Myocyte (in vitro differentiated cells): ENCODE measurements at regions not wholly inside any gene's neighbourhood (a gene's known extent, or its start where the extent isn't known, plus 50 kb on each side); places are given as distances from the start of the nearest gene placed in this dataset.
"Not testable (repeated sequence)": the region's sequence is repeated elsewhere in the genome, so short reads cannot be mapped to it uniquely, and the experiment has no call there.

Source experiments
- DNase-seq: peaks from one replicate; pipeline ENCODE4 v3.0.0-alpha.2; 2012; ENCODE audit warnings: low read depth

DNA sequence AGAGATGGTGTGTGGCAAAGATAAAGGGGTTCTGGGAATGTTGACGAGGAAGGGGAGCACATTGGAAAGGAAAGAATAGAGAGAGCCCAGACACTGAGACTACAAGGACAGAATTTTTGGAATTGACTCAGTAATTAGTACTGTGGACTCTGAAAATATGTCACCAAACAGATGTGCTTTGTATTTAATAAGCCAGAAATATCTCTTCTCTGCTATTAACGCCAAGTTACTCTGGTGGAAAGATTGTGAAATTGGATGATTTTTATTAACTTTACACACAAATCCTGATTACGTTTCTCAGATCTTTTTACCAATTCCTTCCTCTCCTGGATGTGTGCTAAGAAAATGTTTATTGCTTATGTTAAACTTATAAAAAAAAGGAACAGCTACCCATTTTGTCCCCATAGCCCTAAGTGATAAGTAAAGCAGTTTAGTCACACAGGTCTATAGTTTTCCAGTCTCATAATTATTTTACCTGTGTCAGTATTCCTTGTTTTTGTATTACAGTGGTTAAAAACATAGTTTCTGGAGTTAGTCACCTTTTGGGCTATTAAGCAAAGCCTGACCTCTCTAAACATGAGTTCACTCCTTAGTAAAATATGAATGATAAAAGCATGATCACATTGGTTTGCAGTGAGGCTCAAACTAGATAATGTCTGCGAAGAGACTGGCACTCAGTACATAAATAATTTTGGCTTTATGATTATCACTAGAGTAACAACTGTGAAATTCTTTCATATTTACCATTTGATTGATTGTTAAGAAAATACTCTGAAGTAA, 1068.3 kb downstream of the STIM2 start:
- no peak for DNase-seq

GRCh38 chr4:27930291-27930690, 1069.7 kb downstream of the STIM2 start:
- no peak for DNase-seq

GRCh38 chr4:27930976-27931375, 1070.3 kb downstream of the STIM2 start:
- DNase-seq: no peak

- no peak for DNase-seq
Observed at GRCh38 chr4:27931584-27931983, 1070.9 kb downstream of the STIM2 start.

GRCh38 chr4:27934871-27935270, 1074.2 kb downstream of the STIM2 start:
- DNase-seq: no peak

DNA sequence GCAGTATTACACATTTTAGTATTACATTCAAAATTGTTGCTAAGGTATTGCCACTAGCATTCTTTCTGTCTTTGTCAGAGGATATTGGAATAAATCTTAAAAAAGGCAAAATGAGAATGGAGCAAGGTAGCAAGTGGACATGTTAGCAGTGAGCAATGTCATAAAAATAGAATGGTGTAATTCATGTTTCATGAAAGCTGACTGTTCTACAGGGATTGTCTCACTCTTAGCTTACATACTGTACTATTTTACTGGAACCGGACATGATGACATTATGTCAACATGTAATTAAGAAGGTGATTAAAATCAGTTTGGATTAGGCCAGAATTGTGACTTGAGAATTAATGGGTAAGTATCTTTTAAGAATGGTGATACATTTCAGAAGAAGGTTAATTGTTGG, 1086.2 kb downstream of the STIM2 start:
- DNase-seq: no peak

GRCh38 chr4:27947302-27947701, 1086.7 kb downstream of the STIM2 start:
- no peak for DNase-seq

DNA sequence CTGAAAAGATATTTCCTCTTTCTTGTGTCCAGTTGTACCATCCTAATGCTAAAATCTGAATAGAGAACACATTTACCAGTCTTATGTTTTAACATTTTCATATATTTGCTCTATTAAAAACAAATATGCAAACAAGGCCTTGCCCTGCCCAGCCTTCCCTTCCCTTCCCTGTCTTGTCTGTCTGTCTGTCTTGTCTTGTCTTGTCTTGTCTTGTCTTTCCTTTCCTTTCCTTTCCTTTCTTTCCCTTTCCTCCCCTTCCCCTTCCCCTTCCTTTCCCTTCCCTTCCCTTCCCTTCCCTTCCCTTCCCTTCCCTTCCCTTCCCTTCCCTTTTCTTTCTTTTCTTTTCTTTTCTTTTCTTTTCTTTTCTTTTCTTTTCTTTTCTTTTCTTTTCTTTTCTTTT, 1103.5 kb downstream of the STIM2 start:
- DNase-seq: no peak

DNA sequence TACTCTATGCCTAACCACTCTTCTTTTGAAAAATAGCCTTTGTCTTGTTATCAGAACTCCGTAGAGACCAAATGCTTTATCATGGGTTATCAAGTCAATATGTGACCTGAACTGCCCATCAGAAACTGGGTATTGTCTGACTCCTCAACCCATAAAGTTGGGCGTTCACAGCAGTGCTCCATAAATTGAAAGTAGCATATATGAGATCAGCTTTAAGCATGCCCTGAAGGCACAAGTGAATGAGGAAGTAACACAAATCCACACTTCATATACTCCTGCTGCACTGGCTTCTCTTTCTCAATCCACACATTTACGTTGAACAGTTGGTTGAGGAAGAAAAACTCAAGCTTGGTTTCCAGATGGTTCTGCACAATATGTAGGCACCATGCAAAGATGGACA, 1106.0 kb downstream of the STIM2 start:
- DNase-seq: no peak

DNA sequence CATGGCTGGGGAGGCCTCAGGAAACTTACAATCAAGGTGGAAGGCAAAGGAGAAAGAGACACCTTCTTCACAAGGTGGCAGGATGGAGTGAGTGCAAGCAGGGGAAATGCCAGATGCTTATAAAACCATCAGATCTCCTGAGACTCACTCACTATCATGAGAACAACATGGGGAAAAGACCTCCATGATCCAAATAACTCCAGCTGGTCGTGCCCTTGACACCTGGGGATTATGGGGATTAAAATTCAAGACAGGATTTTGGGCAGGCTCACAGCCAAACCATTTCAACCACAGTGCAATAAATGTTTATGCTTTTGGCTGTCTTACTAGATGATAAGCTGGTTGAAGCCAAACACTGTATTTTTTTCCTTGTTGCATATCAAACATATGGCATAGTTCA, 1112.4 kb downstream of the STIM2 start:
- peak; percentile 3 for DNase-seq

GRCh38 chr4:27973700-27974099, 1113.1 kb downstream of the STIM2 start:
- no peak for DNase-seq

GRCh38 chr4:27974339-27974738, 1113.7 kb downstream of the STIM2 start:
- no peak for DNase-seq

DNA sequence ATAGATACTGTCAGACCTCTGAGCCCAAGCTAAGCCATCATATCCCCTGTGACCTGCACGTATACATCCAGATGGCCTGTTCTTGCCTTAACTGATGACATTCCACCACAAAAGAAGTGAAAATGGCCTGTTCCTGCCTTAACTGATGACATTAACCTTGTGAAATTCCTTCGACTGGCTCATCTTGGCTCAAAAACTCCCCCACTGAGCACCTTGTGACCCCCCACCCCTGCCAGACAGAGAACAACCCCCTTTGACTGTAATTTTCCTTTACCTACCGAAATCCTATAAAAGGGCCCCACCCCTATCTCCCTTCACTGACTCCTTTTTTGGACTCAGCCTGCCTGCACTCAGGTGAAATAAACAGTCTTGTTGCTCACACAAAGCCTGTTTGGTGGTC, 1114.2 kb downstream of the STIM2 start:
- not testable (repeated sequence) for DNase-seq

- DNase-seq: not testable (repeated sequence)
Observed at GRCh38 chr4:27978427-27979109, 1117.9 kb downstream of the STIM2 start.

DNA sequence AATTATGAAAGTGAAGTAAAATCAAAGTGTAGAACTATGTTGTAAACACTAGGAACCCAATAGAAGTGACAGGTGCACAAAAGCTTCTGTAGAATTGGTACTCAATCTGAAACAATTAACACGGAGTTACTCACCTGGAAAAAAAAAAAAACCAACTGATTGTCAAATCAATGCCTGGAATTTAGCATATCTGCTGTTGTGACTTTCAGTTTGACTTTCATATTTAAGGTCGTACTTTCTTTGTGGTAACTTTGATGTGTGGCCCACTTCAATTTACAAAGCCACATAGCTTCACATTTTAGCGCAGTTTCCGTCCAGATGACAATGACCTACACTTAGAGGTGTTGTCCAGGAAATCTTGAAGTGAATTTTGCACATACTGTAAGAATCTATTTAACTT, 1124.9 kb downstream of the STIM2 start:
- no peak for DNase-seq

DNA sequence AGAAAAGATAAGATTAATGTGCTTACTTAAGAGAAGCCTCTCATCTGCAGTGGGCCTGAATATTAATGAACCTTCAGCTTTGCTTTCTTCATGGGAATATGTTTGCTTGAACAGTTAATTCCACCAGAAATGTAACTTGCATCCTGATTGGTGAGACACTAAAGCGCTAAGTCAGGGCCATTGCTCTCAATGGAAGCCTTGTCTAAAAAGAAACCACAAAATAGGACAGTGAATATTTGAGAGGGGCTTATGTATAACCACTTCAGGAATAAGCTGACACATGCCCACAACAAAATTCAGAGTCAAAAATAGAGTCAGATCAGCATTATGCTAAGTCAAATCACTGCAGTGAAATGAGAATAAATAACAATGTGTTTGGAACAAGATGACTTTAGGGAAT, 1125.8 kb downstream of the STIM2 start:
- peak; percentile 1 for DNase-seq

GRCh38 chr4:28001698-28002097, 1141.1 kb downstream of the STIM2 start:
- no peak for DNase-seq

- no peak for DNase-seq
Observed at GRCh38 chr4:28004520-28004919, 1143.9 kb downstream of the STIM2 start.

DNA sequence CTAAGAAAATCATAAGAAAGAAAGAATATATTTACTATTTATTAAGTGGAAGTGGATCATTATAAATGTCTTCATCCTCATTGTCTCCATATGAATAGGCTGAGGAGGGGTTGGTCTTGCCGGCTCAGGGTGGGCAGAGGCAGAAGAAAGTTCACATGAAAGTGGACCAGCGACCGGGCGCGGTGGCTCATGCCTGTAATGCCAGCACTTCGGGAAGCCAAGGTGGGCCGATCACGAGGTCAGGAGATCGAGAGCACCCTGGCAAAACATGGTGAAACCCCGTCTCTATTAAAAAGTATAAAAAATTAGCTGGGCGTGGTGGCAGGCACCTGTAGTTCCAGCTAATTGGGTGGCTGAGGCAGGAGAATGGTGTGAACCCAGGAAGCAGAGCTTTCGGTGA, 1145.4 kb downstream of the STIM2 start:
- no peak for DNase-seq

DNA sequence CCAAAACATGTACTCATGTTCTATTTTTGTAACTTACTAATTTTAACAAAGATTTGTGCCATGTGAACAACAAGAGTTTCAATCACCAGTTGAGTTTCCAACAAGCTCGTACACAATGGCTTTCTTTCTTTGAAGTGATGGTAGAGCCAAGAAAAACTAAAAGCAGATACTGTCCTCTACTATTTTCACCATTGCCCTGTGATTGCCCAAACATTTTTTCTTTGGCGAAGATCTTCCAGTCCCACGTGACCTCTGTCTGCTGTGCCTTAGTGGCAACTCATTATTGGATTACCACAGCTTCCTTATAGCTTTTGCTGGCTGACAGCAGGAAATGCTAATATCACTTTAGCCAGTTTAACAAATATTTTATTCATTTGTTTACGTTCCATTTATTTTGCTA, 1147.1 kb downstream of the STIM2 start:
- DNase-seq: no peak

DNA sequence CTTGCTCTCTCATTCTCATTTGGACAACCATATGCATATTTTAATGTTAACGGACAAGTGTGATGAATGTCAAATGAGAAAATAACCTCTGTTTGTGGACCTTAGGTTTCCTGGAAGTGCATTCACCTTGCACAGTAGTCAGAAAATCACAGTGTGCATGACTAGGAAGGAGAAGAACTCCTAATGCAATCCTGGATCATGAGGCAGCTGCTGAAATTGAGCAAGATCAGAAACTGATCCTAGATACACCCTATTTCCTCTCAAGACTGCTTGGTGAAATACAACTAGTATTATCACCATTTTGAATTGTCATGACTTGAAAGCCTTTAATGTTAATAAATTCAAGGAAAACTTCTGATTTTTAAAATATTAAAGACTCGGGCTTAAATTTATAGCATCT, 1148.9 kb downstream of the STIM2 start:
- no peak for DNase-seq

DNA sequence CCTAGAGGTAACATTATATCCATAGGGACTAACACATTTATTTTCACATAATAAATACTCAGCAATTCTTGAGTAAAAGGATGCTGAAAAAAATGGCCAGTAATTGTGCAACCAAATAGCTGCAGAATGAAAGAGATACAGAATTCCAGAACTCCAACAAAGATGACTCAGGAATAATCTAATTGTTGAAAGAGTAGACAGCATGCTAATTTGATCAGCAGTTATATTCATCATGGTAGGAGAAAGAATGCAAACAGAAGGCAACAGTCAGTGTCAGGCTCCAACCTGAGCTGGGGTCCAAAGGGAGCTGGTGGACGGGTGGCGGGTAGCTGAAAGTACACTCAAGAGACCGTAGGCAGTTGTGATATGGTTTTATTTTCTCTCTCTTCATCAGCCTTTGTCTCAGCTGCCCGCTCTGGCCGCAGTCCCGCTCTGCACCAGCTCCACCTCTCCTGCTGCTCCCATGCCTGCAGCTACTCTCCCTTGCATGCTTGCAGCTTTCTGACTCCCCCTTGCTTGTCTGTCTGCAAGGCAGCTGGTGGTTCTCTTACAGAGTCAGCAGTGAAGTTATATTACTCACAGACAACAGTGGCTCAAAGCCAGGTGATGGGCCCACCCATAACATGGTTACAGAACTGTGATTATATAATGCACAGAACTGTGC, 1150.1 kb downstream of the STIM2 start:
- DNase-seq: no peak
